ENCODE measurements at regions not wholly inside any gene's neighbourhood (a gene's known extent, or its start where the extent isn't known, plus 50 kb on each side); places are given as distances from the start of the nearest gene placed in this dataset.

DNA sequence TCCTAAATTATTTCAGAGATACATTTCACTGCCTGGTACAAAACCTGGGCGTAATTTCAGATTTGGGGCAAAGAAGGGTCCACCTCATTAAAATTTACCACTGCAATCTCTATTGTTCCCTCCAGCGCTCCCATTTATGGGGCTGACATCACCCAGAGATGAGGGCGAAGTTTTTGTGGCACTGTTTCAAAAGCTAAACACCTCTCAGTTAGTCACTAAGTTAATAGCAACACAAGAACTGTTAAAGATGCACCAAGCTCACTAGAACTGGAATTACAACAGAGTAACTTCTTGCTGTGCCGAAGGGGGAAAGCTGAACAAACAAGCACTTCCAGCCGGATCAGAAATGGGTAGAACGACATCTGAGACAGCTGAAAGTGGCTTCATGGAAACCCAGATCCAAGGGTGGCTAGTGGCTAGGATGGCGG lies 179.4 kb downstream of the GATA3 start:
- DNase-seq: no peak

DNA sequence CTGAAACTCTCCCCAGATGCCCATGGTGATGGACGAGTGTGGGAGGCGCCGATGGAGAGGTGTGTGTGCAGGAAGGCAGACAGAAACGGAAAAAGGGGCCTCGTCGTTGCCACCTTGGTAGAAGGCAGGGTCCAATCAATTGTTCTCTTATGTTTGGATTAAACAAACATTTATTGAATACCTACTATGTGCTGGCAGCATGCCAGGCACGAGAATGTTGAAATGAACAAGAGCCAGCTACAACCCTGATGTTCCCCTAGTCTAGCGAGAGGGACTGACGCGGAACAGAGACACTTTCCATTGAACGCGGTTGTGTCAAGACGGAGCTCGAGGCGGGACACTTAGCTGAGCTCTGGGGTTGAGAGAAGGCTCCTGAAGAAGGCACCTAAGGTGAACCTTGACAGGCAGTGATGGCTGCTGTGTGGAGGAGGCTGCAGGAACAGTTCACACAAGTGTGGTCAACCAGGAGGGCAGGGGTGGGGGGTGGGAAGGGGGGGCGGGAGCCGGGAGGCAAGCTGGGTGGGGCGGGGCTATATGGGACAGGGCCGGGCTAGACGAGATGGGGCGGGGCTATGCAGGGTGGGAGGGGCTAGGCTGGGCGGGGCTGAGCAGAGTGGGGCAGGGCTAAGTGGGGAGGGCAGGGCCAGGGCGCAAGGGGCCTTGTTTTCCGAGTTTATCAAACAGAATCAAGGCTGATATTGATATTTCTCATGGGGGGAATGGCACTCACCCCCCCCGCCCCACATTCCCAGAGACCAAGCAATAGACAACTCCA lies 181.0 kb downstream of the GATA3 start:
- no peak for DNase-seq

DNA sequence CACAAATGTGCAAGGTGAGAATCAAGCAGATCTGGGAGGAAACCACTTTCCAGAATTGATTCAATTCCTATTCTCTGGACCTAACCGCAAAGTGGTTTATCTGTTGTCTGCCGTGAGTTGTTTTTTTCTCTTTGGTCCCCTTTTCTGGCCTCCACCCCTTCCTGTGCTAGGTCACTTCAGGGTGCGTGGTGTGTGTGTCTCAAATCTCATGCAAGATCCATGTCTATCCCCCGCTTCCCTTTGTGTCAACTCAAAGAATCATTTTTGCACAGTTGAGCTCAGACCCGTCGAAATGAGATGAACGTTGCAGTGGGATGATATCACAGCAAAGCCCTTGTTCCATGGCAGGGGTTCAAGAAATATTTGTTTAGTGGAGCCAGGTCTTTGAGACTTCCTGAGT lies 184.5 kb downstream of the GATA3 start:
- no peak for DNase-seq

DNA sequence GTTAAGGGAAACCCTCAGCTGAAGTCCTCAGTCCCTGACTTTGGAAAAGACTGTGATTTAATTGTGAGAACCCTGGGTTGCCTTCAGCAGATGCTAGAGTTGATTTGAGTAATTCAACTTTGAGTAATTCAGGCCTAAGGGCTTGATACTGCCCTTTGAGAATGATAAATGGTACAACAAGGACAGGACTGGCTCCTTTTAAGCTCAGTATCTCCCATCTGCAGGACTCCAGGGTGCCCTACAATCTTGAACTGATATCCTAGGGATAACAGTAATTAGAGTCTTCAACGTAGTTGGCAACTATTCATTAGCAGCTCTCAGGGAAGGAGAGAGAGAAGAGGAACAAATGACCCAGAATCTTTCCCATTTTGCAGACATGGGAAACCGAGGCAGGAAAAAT lies 186.4 kb downstream of the GATA3 start:
- DNase-seq: no peak

DNA sequence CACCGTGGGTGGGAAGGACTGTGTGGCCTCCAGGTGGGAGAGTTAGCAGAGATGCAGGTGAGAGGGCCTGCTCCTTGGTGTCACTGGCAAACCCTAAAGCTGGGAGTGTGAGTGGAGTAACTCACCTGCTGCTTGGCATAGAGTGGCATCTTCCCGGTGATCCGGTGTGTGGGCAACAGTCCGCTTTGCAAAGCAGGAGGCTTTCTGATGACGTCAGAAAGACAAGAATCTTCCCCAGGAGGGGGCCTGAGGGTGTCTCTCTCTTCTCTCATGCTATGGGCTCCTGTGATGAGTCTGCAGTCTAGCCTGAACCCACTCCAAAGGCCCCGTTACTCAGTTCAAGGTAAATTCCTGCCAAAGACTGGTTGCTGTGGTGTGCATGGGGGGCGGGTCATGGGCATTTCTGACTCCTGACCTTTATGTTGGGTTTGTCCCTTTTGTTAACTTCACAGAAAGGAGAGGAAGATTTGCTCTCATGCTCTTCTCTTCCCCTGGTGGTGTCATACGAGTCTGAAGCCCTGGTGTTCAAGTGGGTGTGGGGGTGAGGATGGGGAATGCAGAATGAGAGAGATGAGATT lies 187.9 kb downstream of the GATA3 start:
- DNase-seq: peak; percentile 49

DNA sequence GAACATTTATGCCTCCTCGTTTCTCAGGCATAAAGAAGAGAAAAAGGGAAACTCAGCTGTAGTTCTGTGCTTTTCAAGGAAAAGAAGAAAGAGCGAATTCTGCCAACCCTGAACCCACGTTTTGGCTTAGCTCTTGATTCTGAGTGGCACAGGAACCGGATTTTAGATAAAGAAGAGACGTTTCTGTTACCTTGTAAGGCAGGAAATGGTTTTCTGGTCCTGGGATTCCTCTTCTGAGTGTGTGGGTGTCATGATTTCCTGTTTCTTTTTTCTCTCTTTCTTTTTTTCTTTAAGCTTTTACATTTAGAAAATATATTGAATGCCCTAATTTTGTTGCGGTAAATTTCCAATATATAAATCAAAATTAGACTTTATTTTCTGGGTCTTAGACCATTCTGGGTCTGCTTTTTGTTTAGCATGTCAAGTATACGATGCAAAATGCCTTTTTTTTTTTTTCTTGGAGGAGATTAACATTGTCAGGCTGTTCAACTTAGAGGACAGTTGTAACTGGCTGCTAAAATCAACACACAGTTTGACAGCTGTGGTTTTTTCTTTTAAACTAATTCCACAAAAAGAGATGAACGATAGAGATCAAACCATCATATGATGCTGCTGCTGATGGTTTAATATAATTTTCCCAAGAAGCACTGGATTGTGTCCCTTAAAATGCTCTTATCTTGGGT lies 190.8 kb downstream of the GATA3 start:
- DNase-seq: no peak

DNA sequence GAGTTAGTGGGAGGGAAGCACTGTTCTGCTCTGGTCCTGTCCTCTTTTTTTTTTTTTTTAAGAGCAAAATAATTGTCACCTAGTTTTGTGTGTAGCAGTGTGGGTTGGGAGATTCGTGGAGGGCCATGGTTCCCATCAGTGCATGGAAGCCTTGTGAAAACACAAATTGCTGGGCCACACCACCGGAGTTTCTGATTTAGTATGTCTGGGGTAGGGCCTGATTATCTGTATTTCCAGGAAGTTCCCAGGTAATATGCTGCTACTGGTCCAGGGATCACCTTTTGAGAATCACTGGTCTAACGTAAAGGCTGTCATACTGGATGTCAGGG lies 191.3 kb downstream of the GATA3 start:
- no peak for DNase-seq

DNA sequence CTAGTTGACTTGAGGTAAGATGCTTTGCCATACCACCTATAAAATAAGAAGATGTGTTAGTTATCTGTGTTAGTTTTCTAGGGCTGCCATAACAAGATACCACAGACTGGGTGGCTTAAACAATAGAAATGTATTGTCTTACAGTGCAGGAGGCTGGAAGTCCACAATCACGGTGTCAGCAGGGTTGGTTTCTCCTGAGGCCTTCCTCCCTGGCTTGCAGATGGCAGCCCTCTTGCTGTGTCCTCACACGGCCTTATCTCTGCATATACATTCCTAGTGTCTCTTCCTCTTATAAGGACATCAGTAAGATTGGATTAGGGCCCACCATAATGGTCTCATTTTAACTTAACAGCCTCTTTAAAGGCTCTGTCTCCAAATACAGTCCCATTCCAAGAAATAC lies 192.1 kb downstream of the GATA3 start:
- DNase-seq: no peak

DNA sequence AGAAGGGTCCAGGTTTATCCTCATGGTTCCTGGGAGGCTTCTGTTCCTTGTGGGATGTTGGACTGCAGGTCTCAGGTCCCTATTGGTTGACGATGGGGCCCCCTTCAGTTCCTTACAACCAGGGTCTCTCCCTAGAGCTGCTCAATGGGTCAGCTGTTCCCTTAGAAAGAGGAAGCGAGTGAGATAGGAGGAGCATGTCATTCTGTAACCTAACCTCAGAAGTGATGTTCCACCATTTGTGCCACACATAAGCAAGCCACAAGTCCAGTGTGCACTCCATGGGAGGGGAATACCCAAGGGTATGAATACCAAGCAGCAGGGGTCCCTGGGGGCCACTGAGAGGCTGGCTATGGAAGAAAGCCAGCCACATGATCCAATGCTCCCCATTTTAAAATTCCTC lies 192.7 kb downstream of the GATA3 start:
- no peak for DNase-seq

DNA sequence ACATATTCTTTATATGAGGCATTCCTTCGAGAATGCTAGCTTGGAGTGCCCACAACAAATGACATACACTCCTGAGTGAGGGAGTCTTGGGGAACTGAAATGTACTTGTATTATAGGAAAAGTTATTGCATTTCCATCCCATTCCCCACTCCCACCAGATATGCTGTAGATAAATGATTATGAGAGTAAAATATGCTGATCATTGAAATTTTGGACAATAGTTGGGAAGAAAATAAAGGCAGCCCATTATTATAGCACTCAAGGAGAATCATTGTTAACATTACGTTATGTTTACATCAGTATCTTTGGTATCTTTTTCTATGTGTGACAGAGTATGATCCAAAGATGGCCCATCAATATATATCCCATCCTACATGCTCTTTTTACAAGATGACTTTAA lies 194.4 kb downstream of the GATA3 start:
- DNase-seq: no peak

DNA sequence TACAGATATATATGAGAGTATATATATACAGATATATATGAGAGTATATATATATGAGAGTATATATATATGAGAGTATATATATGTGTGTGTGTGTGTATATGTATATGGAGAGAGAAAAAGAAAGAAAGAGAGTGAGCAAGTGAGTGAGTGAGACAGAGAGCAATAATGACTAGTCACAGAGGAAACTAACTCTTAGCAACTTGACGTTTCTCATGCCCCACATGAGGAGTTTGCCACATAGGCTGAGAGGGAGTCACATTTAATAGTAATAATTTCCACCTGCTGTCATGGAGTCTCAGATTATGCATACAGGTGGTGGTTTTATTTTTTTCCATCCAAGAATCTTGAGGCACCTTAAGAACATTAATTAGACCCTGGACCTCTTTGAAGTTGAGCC lies 199.9 kb downstream of the GATA3 start:
- peak; percentile 37 for DNase-seq

DNA sequence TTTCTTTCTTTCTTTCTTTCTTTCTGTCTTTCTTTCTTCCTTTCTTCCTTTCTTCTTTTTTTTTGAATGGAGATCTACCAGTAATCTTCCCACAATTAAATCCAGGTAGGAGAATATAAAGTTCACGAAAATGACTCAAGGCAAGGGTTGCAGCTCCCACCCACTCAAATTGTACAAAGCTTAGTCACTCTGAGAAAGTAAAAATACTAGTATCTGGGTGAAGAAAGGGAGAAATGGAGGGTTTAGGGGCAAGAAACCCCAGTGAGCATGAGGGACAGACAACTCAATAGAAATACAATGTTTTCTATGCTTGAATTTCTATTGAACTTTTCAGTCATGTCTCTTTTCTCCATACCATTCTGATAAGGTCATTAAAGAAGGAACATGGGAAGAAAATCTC lies 200.8 kb downstream of the GATA3 start:
- DNase-seq: no peak

DNA sequence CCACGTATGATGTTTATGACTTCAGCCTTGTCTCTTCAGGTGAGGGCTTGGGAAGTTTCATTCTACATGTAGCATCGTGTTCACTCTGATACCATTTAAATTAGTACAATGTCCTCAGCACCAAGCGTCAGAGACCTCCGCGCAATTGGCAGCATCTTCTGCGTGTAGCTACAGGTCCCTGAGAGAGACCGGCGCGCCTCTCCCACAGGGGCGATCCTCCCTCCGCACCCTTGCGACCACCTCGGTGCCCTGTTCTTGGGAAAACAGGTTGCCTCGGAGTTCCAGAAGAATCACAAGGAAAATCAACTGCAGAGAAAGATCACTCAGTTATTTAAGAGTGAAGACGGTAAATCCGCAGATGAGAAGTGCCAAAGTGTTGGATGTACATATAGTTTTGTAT lies 206.2 kb downstream of the GATA3 start:
- no peak for DNase-seq

DNA sequence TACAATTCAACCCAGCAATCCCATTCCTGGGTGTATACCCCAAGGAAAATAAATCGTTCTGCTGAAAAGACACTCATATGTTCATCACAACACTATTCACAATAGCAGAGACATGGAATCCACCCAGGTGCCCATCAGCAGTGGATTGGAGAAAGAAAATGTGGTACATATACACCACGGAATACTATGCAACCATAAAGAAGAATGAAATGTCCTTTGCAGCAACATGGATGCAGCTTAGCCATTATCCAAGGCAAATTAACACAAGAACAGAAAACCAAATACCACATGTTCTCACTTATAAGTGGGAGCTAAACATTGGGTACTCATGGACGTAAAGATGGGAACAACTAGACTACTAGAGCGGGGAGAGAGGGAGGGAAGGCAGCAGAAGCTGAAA lies 207.8 kb downstream of the GATA3 start:
- no peak for DNase-seq

DNA sequence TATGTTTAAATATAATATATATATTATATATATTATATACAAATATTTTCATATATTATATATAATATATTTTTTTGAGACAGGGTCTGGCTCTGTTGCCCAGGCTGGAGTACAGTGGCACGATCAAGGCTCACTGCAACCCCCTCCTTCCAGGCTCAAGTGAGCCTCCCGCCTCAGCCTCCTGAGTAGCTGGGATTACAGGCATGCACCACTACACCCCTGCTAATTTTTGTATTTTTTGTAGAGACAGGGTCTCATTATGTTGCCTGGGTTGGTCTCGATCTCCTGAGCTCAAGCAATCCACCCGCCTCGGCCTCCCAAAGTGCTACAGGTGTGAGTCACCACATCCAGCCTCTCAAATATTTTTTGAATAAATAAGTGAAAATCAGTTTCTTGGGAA lies 215.5 kb downstream of the GATA3 start:
- DNase-seq: no peak

DNA sequence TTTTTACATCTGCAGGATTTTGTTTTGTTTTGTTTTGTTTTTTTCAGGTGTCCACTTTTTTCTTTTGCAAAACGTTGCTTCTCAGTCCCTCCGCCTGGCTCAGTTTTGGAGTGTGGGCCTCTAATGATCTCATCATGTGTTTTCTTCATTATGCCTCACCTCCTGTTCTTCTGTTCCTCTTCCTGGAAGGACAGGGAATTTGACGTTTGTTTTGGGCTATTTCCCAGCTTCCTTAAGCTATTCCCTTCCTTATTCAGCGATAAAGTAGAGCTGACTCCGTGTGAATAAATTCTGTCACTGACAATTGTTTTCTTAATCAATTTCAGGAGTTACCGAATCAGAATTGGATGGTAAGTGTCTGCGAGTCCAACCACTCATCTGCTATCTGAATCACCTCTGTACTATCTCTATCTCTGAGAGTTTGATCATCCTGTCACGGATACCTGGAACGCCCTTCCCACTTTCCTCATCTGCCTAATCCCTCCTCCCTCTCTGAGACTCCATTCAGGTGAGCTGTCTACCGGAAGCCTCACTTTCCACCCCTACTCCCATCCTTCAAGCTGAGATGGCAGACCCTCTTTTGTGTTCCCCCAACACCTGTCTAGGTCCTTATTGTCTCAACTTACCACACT lies 218.4 kb downstream of the GATA3 start:
- DNase-seq: no peak

DNA sequence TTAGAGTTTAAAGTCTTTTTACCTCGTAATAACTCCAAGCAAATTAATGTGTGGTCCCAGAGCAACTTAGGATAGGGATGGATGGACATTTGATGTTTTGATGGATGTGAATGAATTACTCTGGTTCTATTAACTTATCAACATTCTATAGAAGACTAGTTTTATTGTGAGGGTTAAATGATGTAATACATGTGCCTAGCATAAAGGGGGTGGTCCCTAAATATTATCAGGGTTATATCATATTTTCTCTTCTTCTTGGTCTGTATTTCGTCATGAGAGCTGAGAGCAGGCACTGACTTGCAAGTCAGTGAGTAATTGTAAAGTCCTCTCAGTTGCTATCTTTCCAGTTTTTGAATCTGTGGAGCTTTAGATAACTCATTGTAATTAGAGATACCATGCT lies 219.3 kb downstream of the GATA3 start:
- no peak for DNase-seq

DNA sequence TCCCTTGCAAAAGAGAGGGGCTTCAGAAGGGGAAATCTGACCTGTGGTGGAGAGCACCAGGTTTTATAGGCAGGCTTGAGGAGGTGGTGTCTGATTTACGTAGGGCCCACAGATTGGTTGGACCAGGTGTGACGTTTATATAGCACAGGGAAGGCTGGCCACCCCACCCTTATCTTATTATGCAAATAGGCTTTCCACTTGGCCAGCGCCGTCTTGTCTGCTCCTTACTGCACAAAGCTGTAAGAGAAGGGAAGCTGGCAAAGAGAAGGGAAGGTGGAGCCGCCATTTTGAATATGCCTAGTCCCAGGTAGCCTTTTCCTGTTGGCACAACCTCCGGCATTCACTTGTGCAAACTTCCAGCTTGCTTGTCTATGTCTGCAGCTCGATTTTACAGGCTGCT lies 221.4 kb downstream of the GATA3 start:
- DNase-seq: no peak

DNA sequence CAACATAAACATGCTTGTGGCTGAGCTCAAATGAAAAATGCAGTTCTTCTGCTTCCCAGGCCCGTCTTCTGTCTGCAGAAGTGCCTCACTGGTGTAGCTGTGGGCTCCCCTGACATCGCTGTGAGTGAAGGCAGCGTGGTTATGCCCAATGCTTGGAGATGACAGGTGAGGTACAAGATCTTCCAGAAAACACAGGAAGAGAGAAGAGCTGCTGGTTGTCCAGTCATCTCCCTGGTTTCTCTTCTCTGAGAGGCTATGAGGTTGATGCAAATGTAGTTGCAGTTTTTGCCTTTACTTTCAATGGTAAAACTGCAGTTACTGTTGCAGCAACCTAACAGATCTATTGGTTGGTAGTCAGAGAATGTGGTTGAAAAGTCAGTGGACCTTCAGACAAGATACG lies 223.6 kb downstream of the GATA3 start:
- no peak for DNase-seq

DNA sequence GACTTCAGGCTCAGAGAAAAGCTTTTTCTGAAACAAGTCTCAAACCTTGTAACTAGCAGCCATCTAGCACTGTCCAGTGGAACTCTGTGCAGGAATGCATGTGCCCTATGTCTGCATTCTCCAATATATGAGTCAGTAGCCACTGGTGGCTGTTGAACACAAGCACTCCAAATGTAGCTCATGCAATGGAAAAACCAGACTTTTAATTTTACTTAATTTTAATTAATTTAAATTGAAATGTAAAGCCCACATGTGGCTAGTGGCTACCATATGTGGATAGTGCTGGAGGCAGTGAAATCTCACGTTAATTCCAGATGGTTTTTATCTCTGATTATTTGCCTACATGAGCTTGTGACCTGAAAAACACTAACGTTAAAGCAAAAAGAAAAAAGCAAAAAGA lies 225.1 kb downstream of the GATA3 start:
- DNase-seq: no peak

DNA sequence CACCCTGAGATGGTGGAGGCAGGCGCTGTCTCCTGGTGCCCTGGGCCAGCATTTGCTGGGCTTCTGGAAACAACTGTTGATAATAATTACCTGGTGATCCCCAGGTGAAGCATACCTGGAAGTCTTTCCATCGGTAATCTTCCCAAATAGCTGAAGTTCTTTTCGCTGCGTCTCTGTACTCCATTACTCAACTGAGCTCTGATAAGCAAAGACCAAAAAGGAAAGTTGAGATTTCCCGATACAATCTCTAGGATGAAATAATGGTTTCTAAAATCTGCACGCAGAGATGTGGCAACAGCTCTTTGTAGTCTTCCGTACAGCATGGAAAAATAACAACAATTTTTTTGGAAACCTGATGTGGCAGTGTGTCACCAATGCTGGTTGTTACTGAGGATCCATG lies 226.5 kb downstream of the GATA3 start:
- no peak for DNase-seq

DNA sequence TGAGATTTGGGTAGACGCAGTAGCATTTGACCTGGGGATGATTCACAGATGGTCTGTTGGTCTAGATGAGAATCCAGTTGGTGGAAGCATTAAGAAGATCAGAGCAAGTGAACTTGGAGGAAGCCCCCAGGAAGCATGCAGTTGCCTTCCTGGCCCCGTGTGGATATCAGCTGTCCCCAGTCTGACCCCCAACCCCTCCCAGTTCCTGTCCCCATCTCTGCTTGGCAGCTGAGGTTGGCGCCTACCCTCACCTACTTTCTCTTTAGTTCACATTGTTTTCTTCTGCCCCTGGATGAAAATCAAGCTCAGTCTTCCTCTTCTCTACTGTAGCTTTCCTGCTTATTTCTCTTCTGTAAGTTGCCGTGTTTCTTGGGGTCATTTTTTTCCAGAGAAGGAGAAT lies 227.9 kb downstream of the GATA3 start:
- DNase-seq: no peak

DNA sequence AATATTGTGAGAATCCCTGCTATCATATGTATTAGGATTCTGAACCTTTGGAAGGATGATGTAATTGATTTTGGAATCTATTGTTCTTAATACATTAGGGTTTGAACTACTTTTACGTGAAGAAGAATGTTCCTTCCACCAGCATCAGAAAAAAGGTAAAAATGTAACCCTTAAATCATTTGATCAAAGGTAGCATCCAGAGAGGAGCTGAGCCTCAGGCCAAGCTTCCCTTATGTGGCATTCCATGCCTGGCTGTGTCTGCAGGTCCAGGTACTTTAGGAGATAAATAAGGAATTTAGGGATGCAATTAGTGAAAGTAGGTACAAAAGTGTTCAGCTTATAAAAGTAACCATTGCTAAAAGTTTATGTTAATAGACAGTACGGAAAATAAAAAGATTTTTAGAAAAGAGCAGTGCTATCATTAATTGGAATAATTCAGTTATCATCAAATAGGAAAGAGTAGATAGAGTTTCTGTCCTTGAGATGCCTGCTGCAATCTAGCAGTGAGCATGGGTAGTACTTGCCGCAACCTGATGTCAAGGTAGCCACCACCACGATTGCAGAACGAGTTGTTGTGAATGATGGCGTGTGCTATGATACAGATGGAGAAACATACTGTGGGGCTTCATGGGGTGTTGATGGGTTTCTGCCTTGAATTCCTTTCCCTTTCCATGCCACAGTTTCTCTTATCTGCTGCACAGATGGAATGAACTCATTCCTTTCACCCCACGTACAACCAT lies 228.8 kb downstream of the GATA3 start:
- DNase-seq: no peak
